NT2/D1 (cell line): ENCODE measurements at regions not wholly inside any gene's neighbourhood (a gene's known extent, or its start where the extent isn't known, plus 50 kb on each side); places are given as distances from the start of the nearest gene placed in this dataset.
"Not testable (repeated sequence)": the region's sequence is repeated elsewhere in the genome, so short reads cannot be mapped to it uniquely, and the experiment has no call there.

Experiments
- DNase-seq: peaks from one replicate; pipeline ENCODE4 v3.0.0-alpha.2; 2011; ENCODE audit warnings: low read depth, low spot score
- H3K27me3 ChIP-seq: 2 replicates; pipeline ENCODE4 v1.6.0; 2011; ENCODE audit warnings: mild to moderate bottlenecking; ENCODE audit not compliant: insufficient read length, insufficient read depth
- H3K36me3 ChIP-seq: 2 replicates; pipeline ENCODE4 v1.6.1; 2011; ENCODE audit warnings: mild to moderate bottlenecking, low read length, mixed read lengths; ENCODE audit not compliant: insufficient read depth, insufficient read length
- H3K4me1 ChIP-seq: 2 replicates; pipeline ENCODE4 v1.5.1; 2011; ENCODE audit not compliant: insufficient read depth, insufficient read length
- H3K4me3 ChIP-seq: 2 replicates; pipeline ENCODE4 v1.5.1; 2011; ENCODE audit warnings: low read depth; ENCODE audit not compliant: insufficient read length
- H3K9ac ChIP-seq: 2 replicates; pipeline ENCODE4 v1.6.0; 2011; ENCODE audit warnings: low read depth; ENCODE audit not compliant: insufficient read length
- H3K9me3 ChIP-seq: 2 replicates; pipeline ENCODE4 v1.5.1; 2011; ENCODE audit warnings: mild to moderate bottlenecking, low read length; ENCODE audit not compliant: insufficient read depth

- H3K4me1 ChIP-seq, H3K9me3 ChIP-seq, H3K4me3 ChIP-seq, H3K36me3 ChIP-seq, H3K9ac ChIP-seq, DNase-seq, H3K27me3 ChIP-seq: not testable (repeated sequence)
Measured at GRCh38 chr9:41042111-41042510, 86.4 kb downstream of the FOXD4L6 start.

- not testable (repeated sequence) for DNase-seq, H3K4me3 ChIP-seq, H3K27me3 ChIP-seq, H3K4me1 ChIP-seq, H3K9me3 ChIP-seq, H3K9ac ChIP-seq, H3K36me3 ChIP-seq
Measured at GRCh38 chr9:41040705-41041342, 87.7 kb downstream of the FOXD4L6 start.

- H3K9me3 ChIP-seq, DNase-seq: not testable (repeated sequence)
Measured at GRCh38 chr9:41035276-41035675, 93.2 kb downstream of the FOXD4L6 start.

GRCh38 chr9:41034699-41035197 is 93.7 kb downstream of the FOXD4L6 start:
- H3K27me3 ChIP-seq, H3K9me3 ChIP-seq, H3K36me3 ChIP-seq, H3K4me1 ChIP-seq, DNase-seq, H3K9ac ChIP-seq, H3K4me3 ChIP-seq: not testable (repeated sequence)

More at GRCh38 chr9:41035276-41035675, 93.2 kb downstream of the FOXD4L6 start:
- H3K27me3 ChIP-seq, H3K4me3 ChIP-seq, H3K9ac ChIP-seq, H3K4me1 ChIP-seq, H3K36me3 ChIP-seq: not testable (repeated sequence)

- H3K9me3 ChIP-seq, H3K27me3 ChIP-seq, H3K4me3 ChIP-seq, DNase-seq, H3K9ac ChIP-seq, H3K4me1 ChIP-seq, H3K36me3 ChIP-seq: not testable (repeated sequence)
Measured at GRCh38 chr9:41033877-41034276, 94.6 kb downstream of the FOXD4L6 start.

GRCh38 chr9:41033360-41033759 is 95.1 kb downstream of the FOXD4L6 start:
- not testable (repeated sequence) for H3K36me3 ChIP-seq, H3K9ac ChIP-seq, H3K4me1 ChIP-seq, H3K4me3 ChIP-seq, H3K9me3 ChIP-seq, H3K27me3 ChIP-seq, DNase-seq

- H3K4me1 ChIP-seq, DNase-seq, H3K27me3 ChIP-seq, H3K4me3 ChIP-seq, H3K9ac ChIP-seq, H3K36me3 ChIP-seq, H3K9me3 ChIP-seq: not testable (repeated sequence)
Measured at GRCh38 chr9:41026912-41027676, 101.4 kb downstream of the FOXD4L6 start.

GRCh38 chr9:41022365-41022764 is 106.1 kb downstream of the FOXD4L6 start:
- not testable (repeated sequence) for H3K9me3 ChIP-seq, H3K4me1 ChIP-seq, DNase-seq, H3K9ac ChIP-seq, H3K4me3 ChIP-seq, H3K27me3 ChIP-seq, H3K36me3 ChIP-seq

GRCh38 chr9:41019858-41020562 is 108.5 kb downstream of the FOXD4L6 start:
- H3K36me3 ChIP-seq, DNase-seq, H3K27me3 ChIP-seq, H3K9me3 ChIP-seq, H3K9ac ChIP-seq, H3K4me1 ChIP-seq, H3K4me3 ChIP-seq: not testable (repeated sequence)

- not testable (repeated sequence) for H3K36me3 ChIP-seq, DNase-seq, H3K9me3 ChIP-seq, H3K9ac ChIP-seq, H3K27me3 ChIP-seq, H3K4me3 ChIP-seq, H3K4me1 ChIP-seq
Measured at GRCh38 chr9:41018948-41019347, 109.5 kb downstream of the FOXD4L6 start.

GRCh38 chr9:41016699-41017098 is 111.8 kb downstream of the FOXD4L6 start:
- H3K4me1 ChIP-seq, H3K36me3 ChIP-seq, H3K9me3 ChIP-seq, H3K27me3 ChIP-seq, H3K4me3 ChIP-seq, H3K9ac ChIP-seq, DNase-seq: not testable (repeated sequence)
